ENCODE measurements at regions not wholly inside any gene's neighbourhood (a gene's known extent, or its start where the extent isn't known, plus 50 kb on each side); places are given as distances from the start of the nearest gene placed in this dataset.

- intact Hi-C loops (cut with DNase I): no loop called here
- Histone ChIP-seq H3K27me3 (no peaks in the 10 kb centered on the region), H3K9me3 (no peaks in the 10 kb centered on the region), H3K4me1 (ENCODE audit: insufficient read depth) (no peaks in the 10 kb centered on the region), H3K36me3 (no peaks in the 10 kb centered on the region), H3K4me3 (no peak overlapping the region), H3K27ac (no peak overlapping the region)
- TF ChIP-seq CTCF (IDR thresholded peaks at IDR 0.05): no peak
- no peak for TF ChIP-seq POLR2A (IDR thresholded peaks at IDR 0.05)
- TF ChIP-seq EP300 (IDR thresholded peaks at IDR 0.05): no peak
- WGBS, 3 donors: 46 to 86% (median 65%) methylated on average over 2 of the region's 2 CpGs
- no peak for DNase-seq
Observed at GRCh38 chr13:50283017-50283416, 267.8 kb downstream of the KCNRG start.

GRCh38 chr13:50284540-50284939, 269.3 kb downstream of the KCNRG start:
- Histone ChIP-seq H3K4me1 (ENCODE audit: insufficient read depth) (no peaks in the 10 kb centered on the region), H3K27ac (no peak overlapping the region), H3K4me3 (no peak overlapping the region), H3K36me3 (no peaks in the 10 kb centered on the region), H3K27me3 (no peaks in the 10 kb centered on the region), H3K9me3 (no peaks in the 10 kb centered on the region)
- DNase-seq: no peak
- WGBS, 3 donors: 43 to 96% (median 64%) methylated on average over 2 of the region's 2 CpGs
- no peak for TF ChIP-seq CTCF (IDR thresholded peaks at IDR 0.05)
- TF ChIP-seq POLR2A (IDR thresholded peaks at IDR 0.05): no peak
- no peak for TF ChIP-seq EP300 (IDR thresholded peaks at IDR 0.05)
- intact Hi-C loops (cut with DNase I): no loop called here

GRCh38 chr13:50285283-50285682, 270.0 kb downstream of the KCNRG start:
- no peaks in the 10 kb centered on the region for H3K36me3 ChIP-seq
- H3K9me3 ChIP-seq: no peaks in the 10 kb centered on the region
- H3K27ac ChIP-seq: no peak overlapping the region
- no peaks in the 10 kb centered on the region for H3K27me3 ChIP-seq
- H3K4me3 ChIP-seq: no peak overlapping the region
- TF ChIP-seq POLR2A (IDR thresholded peaks at IDR 0.05): no peak
- no peak for TF ChIP-seq CTCF (IDR thresholded peaks at IDR 0.05)
- TF ChIP-seq EP300 (IDR thresholded peaks at IDR 0.05): no peak
- intact Hi-C loops (cut with DNase I): no loop called here
- H3K4me1 ChIP-seq (ENCODE audit: insufficient read depth): no peaks in the 10 kb centered on the region
- WGBS, 3 donors: 87 to 90% (median 88%) methylated on average over 3 of the region's 3 CpGs
- no peak for DNase-seq

GRCh38 chr13:50286324-50286723, 271.1 kb downstream of the KCNRG start:
- Histone ChIP-seq H3K9me3 (no peaks in the 10 kb centered on the region), H3K4me1 (ENCODE audit: insufficient read depth) (no peaks in the 10 kb centered on the region), H3K36me3 (no peaks in the 10 kb centered on the region), H3K27ac (no peak overlapping the region), H3K27me3 (no peaks in the 10 kb centered on the region), H3K4me3 (no peak overlapping the region)
- 52 to 65% (median 53%) methylated on average over 3 of the region's 3 CpGs for WGBS, 3 donors
- no peak for TF ChIP-seq EP300 (IDR thresholded peaks at IDR 0.05)
- no peak for TF ChIP-seq POLR2A (IDR thresholded peaks at IDR 0.05)
- no peak for TF ChIP-seq CTCF (IDR thresholded peaks at IDR 0.05)
- DNase-seq: no peak
- intact Hi-C loops (cut with DNase I): no loop called here

- no peak for DNase-seq
- 93 to 97% (median 96%) methylated on average over 1 of the region's 1 CpG for WGBS, 3 donors
- Histone ChIP-seq H3K36me3 (no peaks in the 10 kb centered on the region), H3K4me3 (no peak overlapping the region), H3K9me3 (no peaks in the 10 kb centered on the region), H3K27me3 (no peaks in the 10 kb centered on the region), H3K4me1 (ENCODE audit: insufficient read depth) (no peaks in the 10 kb centered on the region), H3K27ac (no peak overlapping the region)
- TF ChIP-seq CTCF (IDR thresholded peaks at IDR 0.05): no peak
- no peak for TF ChIP-seq EP300 (IDR thresholded peaks at IDR 0.05)
- intact Hi-C loops (cut with DNase I): no loop called here
Observed at GRCh38 chr13:50290186-50290585, 274.9 kb downstream of the KCNRG start.

All from ovary (tissue), 7 donors.